ENCODE measurements at regions not wholly inside any gene's neighbourhood (a gene's known extent, or its start where the extent isn't known, plus 50 kb on each side); places are given as distances from the start of the nearest gene placed in this dataset.

GRCh38 chr22:48256776-48257684 is 1494.6 kb downstream of the TBC1D22A start:
- FAIRE-seq (no peak), DNase-seq (ENCODE audit: insufficient read length, low spot score) (no peak)
- no peak for TF ChIP-seq PAX5 (IDR thresholded peaks at IDR 0.05; ENCODE audit: insufficient read depth, low read length, severe bottlenecking)
- no peak for TF ChIP-seq TAF1 (IDR thresholded peaks at IDR 0.05; ENCODE audit: low read depth, low read length)
- TF ChIP-seq SPI1 (IDR thresholded peaks at IDR 0.05; ENCODE audit: low read depth, low read length), result no peak
- TF ChIP-seq POLR2A (IDR thresholded peaks at IDR 0.05; ENCODE audit: low read depth, low read length), result no peak
- no peak for TF ChIP-seq POLR2AphosphoS5 (IDR thresholded peaks at IDR 0.05; ENCODE audit: low read depth, low read length)
- no peak for TF ChIP-seq POU2F2 (IDR thresholded peaks at IDR 0.05; ENCODE audit: low read depth, low read length)

DNA sequence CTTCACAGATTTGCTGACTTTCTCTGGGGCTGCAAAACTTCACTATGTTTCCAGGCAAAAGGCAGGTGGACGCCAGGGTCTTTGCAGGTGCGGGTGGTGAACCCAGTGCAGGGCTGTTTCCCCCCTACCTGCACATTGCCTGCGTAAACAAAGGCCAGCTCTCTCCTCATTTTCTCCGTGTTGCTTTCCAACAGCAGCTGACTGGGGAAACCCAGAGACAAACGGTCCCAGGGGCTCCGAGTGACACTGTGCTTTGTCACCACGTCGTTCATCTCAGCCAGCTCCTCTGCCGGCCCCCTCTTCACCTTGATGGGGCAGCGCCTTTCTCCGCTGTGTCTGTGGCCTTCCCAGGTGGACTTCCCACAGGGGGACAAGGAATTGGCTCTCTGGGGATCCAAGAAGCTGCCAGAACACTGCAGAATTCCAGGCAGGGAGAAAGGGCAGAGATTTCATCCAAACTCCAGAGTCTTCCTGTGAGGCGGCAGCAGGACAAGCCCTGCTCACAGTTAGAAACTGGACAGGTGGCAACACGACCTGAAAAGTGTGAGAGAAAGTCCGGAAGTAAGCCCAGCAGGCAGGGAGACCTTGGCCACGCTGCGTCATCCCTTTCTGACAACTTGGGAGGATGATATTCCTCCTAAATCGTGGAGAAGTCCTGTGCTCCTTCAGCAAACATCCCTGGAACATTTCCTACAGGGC is 1493.7 kb downstream of the TBC1D22A start:
- no peak for DNase-seq (ENCODE audit: insufficient read length, low spot score)
- TF ChIP-seq POU2F2 (IDR thresholded peaks at IDR 0.05; ENCODE audit: low read depth, low read length) (no peak), POLR2AphosphoS5 (IDR thresholded peaks at IDR 0.05; ENCODE audit: low read depth, low read length) (no peak), TAF1 (IDR thresholded peaks at IDR 0.05; ENCODE audit: low read depth, low read length) (no peak), SPI1 (IDR thresholded peaks at IDR 0.05; ENCODE audit: low read depth, low read length) (no peak), POLR2A (IDR thresholded peaks at IDR 0.05; ENCODE audit: low read depth, low read length) (no peak), PAX5 (IDR thresholded peaks at IDR 0.05; ENCODE audit: insufficient read depth, low read length, severe bottlenecking) (no peak)
- FAIRE-seq, result no peak

GRCh38 chr22:48254311-48254873 is 1491.9 kb downstream of the TBC1D22A start:
- TF ChIP-seq TAF1 (IDR thresholded peaks at IDR 0.05; ENCODE audit: low read depth, low read length), result no peak
- no peak for TF ChIP-seq POLR2A (IDR thresholded peaks at IDR 0.05; ENCODE audit: low read depth, low read length)
- no peak for TF ChIP-seq POLR2AphosphoS5 (IDR thresholded peaks at IDR 0.05; ENCODE audit: low read depth, low read length)
- TF ChIP-seq SPI1 (IDR thresholded peaks at IDR 0.05; ENCODE audit: low read depth, low read length), result no peak
- no peak for TF ChIP-seq PAX5 (IDR thresholded peaks at IDR 0.05; ENCODE audit: insufficient read depth, low read length, severe bottlenecking)
- TF ChIP-seq POU2F2 (IDR thresholded peaks at IDR 0.05; ENCODE audit: low read depth, low read length), result no peak
- no peak for DNase-seq (ENCODE audit: insufficient read length, low spot score)

GRCh38 chr22:48253573-48253972 is 1491.1 kb downstream of the TBC1D22A start:
- DNase-seq (ENCODE audit: insufficient read length, low spot score), result no peak
- FAIRE-seq, result no peak
- no peak for TF ChIP-seq POLR2AphosphoS5 (IDR thresholded peaks at IDR 0.05; ENCODE audit: low read depth, low read length)
- no peak for TF ChIP-seq PAX5 (IDR thresholded peaks at IDR 0.05; ENCODE audit: insufficient read depth, low read length, severe bottlenecking)
- no peak for TF ChIP-seq POLR2A (IDR thresholded peaks at IDR 0.05; ENCODE audit: low read depth, low read length)
- TF ChIP-seq POU2F2 (IDR thresholded peaks at IDR 0.05; ENCODE audit: low read depth, low read length), result no peak
- TF ChIP-seq TAF1 (IDR thresholded peaks at IDR 0.05; ENCODE audit: low read depth, low read length), result no peak
- no peak for TF ChIP-seq SPI1 (IDR thresholded peaks at IDR 0.05; ENCODE audit: low read depth, low read length)

More at GRCh38 chr22:48254311-48254873, 1491.9 kb downstream of the TBC1D22A start:
- FAIRE-seq, result no peak

GRCh38 chr22:48253136-48253535 is 1490.7 kb downstream of the TBC1D22A start:
- DNase-seq (ENCODE audit: insufficient read length, low spot score), result no peak
- TF ChIP-seq PAX5 (IDR thresholded peaks at IDR 0.05; ENCODE audit: insufficient read depth, low read length, severe bottlenecking) (no peak), SPI1 (IDR thresholded peaks at IDR 0.05; ENCODE audit: low read depth, low read length) (no peak), POLR2AphosphoS5 (IDR thresholded peaks at IDR 0.05; ENCODE audit: low read depth, low read length) (no peak), POLR2A (IDR thresholded peaks at IDR 0.05; ENCODE audit: low read depth, low read length) (no peak), TAF1 (IDR thresholded peaks at IDR 0.05; ENCODE audit: low read depth, low read length) (no peak), POU2F2 (IDR thresholded peaks at IDR 0.05; ENCODE audit: low read depth, low read length) (no peak)
- FAIRE-seq, result no peak

DNA sequence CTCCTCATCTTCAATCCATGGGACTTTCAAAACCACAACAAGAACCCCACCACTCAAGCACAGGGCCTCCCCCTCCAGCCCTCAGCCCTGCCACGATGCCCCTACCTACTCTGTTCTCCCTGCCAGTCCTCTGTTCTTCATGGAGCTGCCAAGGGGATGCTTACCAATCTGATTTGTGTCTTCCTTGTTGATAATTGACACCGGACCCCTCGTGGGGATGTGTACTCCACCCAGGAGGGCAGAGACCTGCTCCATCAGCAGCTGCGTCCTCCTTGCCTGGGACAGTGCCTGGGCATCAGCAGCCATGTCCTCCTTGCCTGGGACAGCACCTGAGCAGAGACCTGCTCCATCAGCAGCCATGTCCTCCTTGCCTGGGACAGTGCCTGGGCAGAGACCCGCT is 1489.2 kb downstream of the TBC1D22A start:
- no peak for DNase-seq (ENCODE audit: insufficient read length, low spot score)
- TF ChIP-seq PAX5 (IDR thresholded peaks at IDR 0.05; ENCODE audit: insufficient read depth, low read length, severe bottlenecking), result no peak
- TF ChIP-seq POU2F2 (IDR thresholded peaks at IDR 0.05; ENCODE audit: low read depth, low read length), result no peak
- TF ChIP-seq TAF1 (IDR thresholded peaks at IDR 0.05; ENCODE audit: low read depth, low read length), result no peak
- no peak for FAIRE-seq

DNA sequence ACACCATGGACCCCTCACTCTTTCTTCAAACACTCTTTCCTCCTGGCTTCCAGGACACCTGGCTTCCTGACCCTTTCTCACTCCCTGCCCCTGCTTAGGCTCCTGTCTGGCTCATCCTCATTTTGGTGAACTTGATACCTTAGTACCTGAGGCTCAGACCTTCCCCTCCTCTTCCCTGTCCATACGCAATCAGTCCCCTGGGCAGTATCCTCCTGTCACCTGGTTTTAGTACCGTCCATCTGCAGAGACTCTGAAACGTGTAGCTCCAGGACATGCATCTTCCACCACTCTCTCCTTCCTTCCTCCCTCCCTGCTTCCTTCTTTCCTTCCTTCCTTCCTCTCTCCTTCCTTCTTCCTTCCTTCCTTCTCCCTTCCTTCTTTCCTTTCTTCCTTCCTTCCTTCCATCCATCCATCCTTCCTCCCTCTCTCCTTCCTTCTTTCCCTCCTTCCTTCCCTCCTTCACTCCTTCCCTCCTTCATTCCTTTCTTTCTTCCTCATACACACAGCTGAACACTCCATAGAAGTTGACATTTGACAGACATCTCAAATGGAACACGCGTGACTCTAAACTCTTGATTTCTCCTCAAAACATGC is 1488.6 kb downstream of the TBC1D22A start:
- FAIRE-seq, result no peak
- DNase-seq (ENCODE audit: insufficient read length, low spot score), result no peak
- TF ChIP-seq POLR2A (IDR thresholded peaks at IDR 0.05; ENCODE audit: low read depth, low read length) (no peak), POU2F2 (IDR thresholded peaks at IDR 0.05; ENCODE audit: low read depth, low read length) (no peak), POLR2AphosphoS5 (IDR thresholded peaks at IDR 0.05; ENCODE audit: low read depth, low read length) (no peak), PAX5 (IDR thresholded peaks at IDR 0.05; ENCODE audit: insufficient read depth, low read length, severe bottlenecking) (no peak), TAF1 (IDR thresholded peaks at IDR 0.05; ENCODE audit: low read depth, low read length) (no peak), SPI1 (IDR thresholded peaks at IDR 0.05; ENCODE audit: low read depth, low read length) (no peak)

GRCh38 chr22:48250286-48250895 is 1487.9 kb downstream of the TBC1D22A start:
- no peak for DNase-seq (ENCODE audit: insufficient read length, low spot score)
- no peak for FAIRE-seq
- TF ChIP-seq TAF1 (IDR thresholded peaks at IDR 0.05; ENCODE audit: low read depth, low read length) (no peak), POLR2AphosphoS5 (IDR thresholded peaks at IDR 0.05; ENCODE audit: low read depth, low read length) (no peak), POLR2A (IDR thresholded peaks at IDR 0.05; ENCODE audit: low read depth, low read length) (no peak), POU2F2 (IDR thresholded peaks at IDR 0.05; ENCODE audit: low read depth, low read length) (no peak), PAX5 (IDR thresholded peaks at IDR 0.05; ENCODE audit: insufficient read depth, low read length, severe bottlenecking) (no peak), SPI1 (IDR thresholded peaks at IDR 0.05; ENCODE audit: low read depth, low read length) (no peak)

All from GM12891 (cell line).